Lower leg skin (tissue), 4 donors: ENCODE measurements at regions not wholly inside any gene's neighbourhood (a gene's known extent, or its start where the extent isn't known, plus 50 kb on each side); places are given as distances from the start of the nearest gene placed in this dataset.

ENCODE experiments used
- DNase-seq, 2 donors: peaks; one replicate each; pipeline ENCODE4 v3.0.0-alpha.2; 2019; ENCODE audit warnings: low spot score in 2 of 2
- H3K4me3 ChIP-seq: fragments of 200-600 bp; sonication (generic); 2 replicates; pipeline ENCODE4 v1.5.1; 2017; ENCODE audit warnings: mild to moderate bottlenecking, low read depth; ENCODE audit not compliant: poor library complexity, severe bottlenecking
- CTCF ChIP-seq, 3 donors: fragments of 450-650 bp; IDR thresholded peaks; one replicate each; pipeline ENCODE4 v1.5.1; 2016; ENCODE audit warnings: antibody characterized with exemption in 3 of 3, mild to moderate bottlenecking in 3 of 3, moderate library complexity in 2 of 3
- POLR2A ChIP-seq, 2 donors: fragments of 450-650 bp; IDR thresholded peaks; one replicate each; pipeline ENCODE4 v1.6.1; 2016 to 2017; ENCODE audit warnings: antibody characterized with exemption in 2 of 2, mild to moderate bottlenecking in 1 of 2, moderate library complexity in 1 of 2
- WGBS, 2 donors: methylation state at CpG; one replicate each; pipeline ENCODE4 v1.1.5; 2018; 5-methylcytosine and 5-hydroxymethylcytosine counted together
- intact Hi-C: fragments of 100-400 bp; cut with DNase I; formaldehyde crosslinking; loops from one replicate; pipeline ENCODE4 v1.15.0; 2023; ENCODE audit warnings: low total_unique reads

DNA sequence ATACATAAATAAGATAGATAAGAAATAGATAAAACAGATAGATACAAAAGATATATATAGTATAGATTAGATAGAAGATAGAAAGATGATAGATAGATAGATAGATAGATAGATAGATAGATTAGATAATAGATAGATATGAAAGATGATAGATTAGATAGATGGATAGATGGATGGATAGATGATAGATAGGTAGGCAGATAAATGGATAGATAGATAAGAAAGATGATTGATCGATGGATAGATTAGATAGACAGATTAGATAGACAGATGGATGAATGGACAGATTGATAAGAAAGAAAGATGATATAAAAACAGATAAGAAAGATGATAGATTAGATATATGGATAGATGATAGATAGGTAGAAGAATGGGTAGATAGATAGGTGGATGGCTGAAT is 90.3 kb downstream of the SMIM20 start:
- no peak for TF ChIP-seq CTCF (IDR thresholded peaks at IDR 0.05)
- no peak overlapping the region for H3K4me3 ChIP-seq
- WGBS, 2 donors: 84 to 86% methylated on average over 1 of the region's 1 CpG
- intact Hi-C loops: no loop called here
- DNase-seq: no peak

- TF ChIP-seq CTCF (IDR thresholded peaks at IDR 0.05): no peak
- no peak for TF ChIP-seq POLR2A (IDR thresholded peaks at IDR 0.05)
- WGBS, 2 donors: 74% methylated on average over 4 of the region's 4 CpGs
- intact Hi-C loops: no loop called here
- H3K4me3 ChIP-seq: no peak overlapping the region
- DNase-seq: no peak
Observed at GRCh38 chr4:26005764-26006163, 91.7 kb downstream of the SMIM20 start.

- 0 to 2% methylated on average over 1 of the region's 1 CpG for WGBS, 2 donors
- intact Hi-C loops: no loop called here
- TF ChIP-seq CTCF (IDR thresholded peaks at IDR 0.05) (no peak), POLR2A (IDR thresholded peaks at IDR 0.05) (no peak)
- DNase-seq: no peak
- no peak overlapping the region for H3K4me3 ChIP-seq
Observed at GRCh38 chr4:26008737-26009136, 94.7 kb downstream of the SMIM20 start.

GRCh38 chr4:26009502-26009901 is 95.5 kb downstream of the SMIM20 start:
- H3K4me3 ChIP-seq: no peak overlapping the region
- intact Hi-C loops: no loop called here
- no peak for DNase-seq
- WGBS, 2 donors: 82 to 91% methylated on average over 3 of the region's 3 CpGs
- TF ChIP-seq CTCF (IDR thresholded peaks at IDR 0.05) (no peak), POLR2A (IDR thresholded peaks at IDR 0.05) (no peak)

DNA sequence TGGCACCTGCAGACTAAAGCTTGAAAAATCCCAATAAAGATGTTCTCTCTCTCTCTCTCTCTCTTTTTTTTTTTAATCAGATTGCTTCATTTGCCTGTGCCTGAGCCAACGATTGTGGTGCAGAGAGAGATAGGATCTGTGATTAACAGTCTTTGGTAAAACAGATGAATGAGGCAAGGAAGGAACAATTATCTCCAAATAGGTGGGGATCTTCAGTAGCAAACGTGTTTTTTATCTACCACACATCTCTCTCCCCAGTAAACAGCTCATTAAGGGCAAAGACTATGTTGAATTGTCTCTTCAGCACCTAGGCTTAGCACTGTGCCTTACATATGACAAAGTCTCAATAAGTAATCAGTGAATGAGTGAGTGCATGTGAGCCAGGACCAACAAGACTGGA is 96.3 kb downstream of the SMIM20 start:
- H3K4me3 ChIP-seq: no peak overlapping the region
- TF ChIP-seq POLR2A (IDR thresholded peaks at IDR 0.05): no peak
- TF ChIP-seq CTCF (IDR thresholded peaks at IDR 0.05): no peak
- DNase-seq: no peak
- intact Hi-C loops: no loop called here
- WGBS, 2 donors: 9 to 20% methylated on average over 2 of the region's 2 CpGs

- intact Hi-C loops: no loop called here
- WGBS, 2 donors: 0 to 3% methylated on average over 2 of the region's 2 CpGs
- H3K4me3 ChIP-seq: no peak overlapping the region
- no peak for DNase-seq
- TF ChIP-seq CTCF (IDR thresholded peaks at IDR 0.05) (no peak), POLR2A (IDR thresholded peaks at IDR 0.05) (no peak)
Observed at GRCh38 chr4:26013629-26014028, 99.6 kb downstream of the SMIM20 start.
